Transverse colon (tissue), 4 donors: ENCODE measurements at regions not wholly inside any gene's neighbourhood (a gene's known extent, or its start where the extent isn't known, plus 50 kb on each side); places are given as distances from the start of the nearest gene placed in this dataset.

Experiments used
- CTCF ChIP-seq, 5 experiments: fragments of 200-600 bp in 3 of 5; fragments of 450-650 bp in 2 of 5; sonication (generic) in 3 of 5; IDR thresholded peaks; 1 replicate in 2 of 5; 2 replicates in 3 of 5; pipeline ENCODE4 v1.5.1; 2016 to 2017; ENCODE audit warnings: antibody characterized with exemption in 5 of 5, inconsistent platforms in 3 of 5, mild to moderate bottlenecking in 2 of 5, moderate library complexity in 1 of 5
- EP300 ChIP-seq: sonication (generic); formaldehyde crosslinking; IDR thresholded peaks from one replicate; pipeline ENCODE4 v1.6.1; 2017; ENCODE audit warnings: antibody characterized with exemption, low read depth
- POLR2A ChIP-seq: fragments of 450-650 bp; IDR thresholded peaks from one replicate; pipeline ENCODE4 v1.6.1; 2016; ENCODE audit warnings: antibody characterized with exemption, mild to moderate bottlenecking, moderate library complexity
- POLR2AphosphoS5 ChIP-seq, 3 donors: sonication (generic); formaldehyde crosslinking; IDR thresholded peaks; one replicate each; pipeline ENCODE4 v1.6.1; 2016; ENCODE audit warnings: antibody characterized with exemption in 3 of 3

- TF ChIP-seq CTCF (IDR thresholded peaks at IDR 0.05), result no peak
- TF ChIP-seq POLR2A, result no peak
- TF ChIP-seq EP300, result no peak
- TF ChIP-seq POLR2AphosphoS5 (IDR thresholded peaks at IDR 0.05), result no peak
These were observed 55.6 kb upstream of the BNC1 start for GRCh38 chr15:83340087-83340486.
